Neural crest cell (in vitro differentiated cells): ENCODE measurements at regions not wholly inside any gene's neighbourhood (a gene's known extent, or its start where the extent isn't known, plus 50 kb on each side); places are given as distances from the start of the nearest gene placed in this dataset.

Experiments
- DNase-seq: peaks from one replicate; pipeline ENCODE4 v3.0.0; 2021; ENCODE audit warnings: low read depth, mixed read lengths, low spot score
- H3K27ac Mint-ChIP-seq: one replicate; pipeline ENCODE4 v1.8.0; 2021; ENCODE audit warnings: mild to moderate bottlenecking, mixed read lengths; ENCODE audit not compliant: unreplicated experiment
- H3K27me3 Mint-ChIP-seq: 2 replicates; pipeline ENCODE4 v1.8.0; 2021; ENCODE audit warnings: low read depth, mild to moderate bottlenecking, mixed read lengths
- H3K36me3 Mint-ChIP-seq: 2 replicates; pipeline ENCODE4 v1.8.0; 2021; ENCODE audit warnings: low read depth, mild to moderate bottlenecking, mixed read lengths
- H3K4me1 Mint-ChIP-seq: 2 replicates; pipeline ENCODE4 v1.8.0; 2021; ENCODE audit warnings: mixed read lengths
- H3K4me3 Mint-ChIP-seq: one replicate; pipeline ENCODE4 v1.8.0; 2021; ENCODE audit warnings: mild to moderate bottlenecking, mixed read lengths
- H3K9me3 Mint-ChIP-seq: 2 replicates; pipeline ENCODE4 v1.8.0; 2021; ENCODE audit warnings: mixed read lengths
- TF ChIP-seq, protein P1 (sequence below): fragments of 200-600 bp; sonication (generic); conservative IDR thresholded peaks from 2 replicates; pipeline ENCODE4 v1.5.0; 2021; ENCODE audit warnings: antibody characterized with exemption, mild to moderate bottlenecking

DNA sequence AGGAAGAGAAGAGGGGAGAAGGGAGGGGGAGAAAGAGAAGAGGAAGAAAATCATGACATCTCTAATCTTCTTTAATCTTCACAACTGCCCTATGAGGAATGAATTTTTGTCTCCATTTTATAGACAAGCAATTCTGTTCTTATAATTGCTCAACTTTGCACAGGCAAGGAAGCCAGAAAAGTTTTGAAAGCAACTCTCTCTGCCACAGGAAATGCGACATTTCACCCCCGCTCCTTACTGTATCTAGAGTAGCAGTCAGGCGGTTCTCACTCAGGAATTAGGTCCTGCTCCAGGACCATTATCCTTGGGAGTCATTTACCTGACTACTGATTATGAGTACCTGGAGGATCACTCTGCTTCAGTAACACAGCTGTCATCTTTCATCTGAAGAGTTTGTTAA lies 69.2 kb upstream of the FAM9A start:
- Mint-ChIP-seq H3K27ac (no peak overlapping the region), H3K36me3 (no peaks in the 10 kb centered on the region), H3K27me3 (no peaks in the 10 kb centered on the region), H3K9me3 (peaks cover 8% of the 10 kb centered on the region), H3K4me3 (no peak overlapping the region), H3K4me1 (peaks cover 15% of the 10 kb centered on the region)
- TF ChIP-seq, protein P1, sequence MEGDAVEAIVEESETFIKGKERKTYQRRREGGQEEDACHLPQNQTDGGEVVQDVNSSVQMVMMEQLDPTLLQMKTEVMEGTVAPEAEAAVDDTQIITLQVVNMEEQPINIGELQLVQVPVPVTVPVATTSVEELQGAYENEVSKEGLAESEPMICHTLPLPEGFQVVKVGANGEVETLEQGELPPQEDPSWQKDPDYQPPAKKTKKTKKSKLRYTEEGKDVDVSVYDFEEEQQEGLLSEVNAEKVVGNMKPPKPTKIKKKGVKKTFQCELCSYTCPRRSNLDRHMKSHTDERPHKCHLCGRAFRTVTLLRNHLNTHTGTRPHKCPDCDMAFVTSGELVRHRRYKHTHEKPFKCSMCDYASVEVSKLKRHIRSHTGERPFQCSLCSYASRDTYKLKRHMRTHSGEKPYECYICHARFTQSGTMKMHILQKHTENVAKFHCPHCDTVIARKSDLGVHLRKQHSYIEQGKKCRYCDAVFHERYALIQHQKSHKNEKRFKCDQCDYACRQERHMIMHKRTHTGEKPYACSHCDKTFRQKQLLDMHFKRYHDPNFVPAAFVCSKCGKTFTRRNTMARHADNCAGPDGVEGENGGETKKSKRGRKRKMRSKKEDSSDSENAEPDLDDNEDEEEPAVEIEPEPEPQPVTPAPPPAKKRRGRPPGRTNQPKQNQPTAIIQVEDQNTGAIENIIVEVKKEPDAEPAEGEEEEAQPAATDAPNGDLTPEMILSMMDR: no peak
- DNase-seq: no peak

DNA sequence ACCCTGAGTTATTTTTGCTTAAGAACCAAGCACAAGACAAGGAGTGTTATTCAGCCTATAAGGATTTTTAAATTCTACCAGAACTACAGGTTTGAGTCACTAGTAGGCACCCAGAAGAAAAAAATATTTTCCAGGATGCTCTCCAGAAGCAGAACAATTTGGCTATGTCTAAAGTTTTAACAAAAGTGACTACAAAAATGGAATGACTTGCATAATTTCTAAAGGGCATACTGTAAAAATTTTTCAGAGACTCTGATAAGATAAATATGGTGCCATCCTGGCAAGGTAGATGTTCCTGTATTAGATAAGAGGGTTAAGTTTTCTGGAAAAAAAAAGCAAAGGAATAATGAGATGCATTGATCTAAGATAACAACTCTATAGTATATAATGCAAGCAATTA lies 68.6 kb upstream of the FAM9A start:
- H3K4me1 Mint-ChIP-seq: peaks cover 15% of the 10 kb centered on the region
- no peaks in the 10 kb centered on the region for H3K27me3 Mint-ChIP-seq
- TF ChIP-seq, protein P1: no peak
- H3K9me3 Mint-ChIP-seq: peaks cover 5% of the 10 kb centered on the region
- no peak for DNase-seq
- H3K4me3 Mint-ChIP-seq: no peak overlapping the region
- H3K27ac Mint-ChIP-seq: no peak overlapping the region
- no peaks in the 10 kb centered on the region for H3K36me3 Mint-ChIP-seq

DNA sequence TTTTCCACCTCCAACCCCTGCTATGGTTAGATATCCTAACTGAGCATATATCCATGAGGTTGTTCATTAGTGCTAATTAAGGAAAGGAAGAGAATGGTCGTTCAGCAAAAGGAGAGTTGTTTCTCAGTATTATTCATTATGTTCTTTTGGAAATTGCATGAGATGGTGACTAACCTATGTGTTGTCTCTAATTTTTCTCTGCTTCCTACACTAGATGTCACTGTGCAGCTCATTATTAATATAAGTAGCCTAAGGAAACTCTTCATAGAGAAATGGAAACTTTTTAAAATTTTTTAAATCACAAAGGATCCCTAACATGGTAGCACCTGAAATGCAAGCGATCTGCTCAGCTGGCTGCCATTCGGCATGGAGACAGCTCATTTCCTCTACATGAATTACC lies 67.7 kb upstream of the FAM9A start:
- Mint-ChIP-seq H3K27ac (no peak overlapping the region), H3K4me1 (peaks cover 15% of the 10 kb centered on the region), H3K27me3 (no peaks in the 10 kb centered on the region), H3K4me3 (no peak overlapping the region), H3K9me3 (peaks cover 5% of the 10 kb centered on the region), H3K36me3 (no peaks in the 10 kb centered on the region)
- DNase-seq: no peak
- TF ChIP-seq, protein P1: no peak

DNA sequence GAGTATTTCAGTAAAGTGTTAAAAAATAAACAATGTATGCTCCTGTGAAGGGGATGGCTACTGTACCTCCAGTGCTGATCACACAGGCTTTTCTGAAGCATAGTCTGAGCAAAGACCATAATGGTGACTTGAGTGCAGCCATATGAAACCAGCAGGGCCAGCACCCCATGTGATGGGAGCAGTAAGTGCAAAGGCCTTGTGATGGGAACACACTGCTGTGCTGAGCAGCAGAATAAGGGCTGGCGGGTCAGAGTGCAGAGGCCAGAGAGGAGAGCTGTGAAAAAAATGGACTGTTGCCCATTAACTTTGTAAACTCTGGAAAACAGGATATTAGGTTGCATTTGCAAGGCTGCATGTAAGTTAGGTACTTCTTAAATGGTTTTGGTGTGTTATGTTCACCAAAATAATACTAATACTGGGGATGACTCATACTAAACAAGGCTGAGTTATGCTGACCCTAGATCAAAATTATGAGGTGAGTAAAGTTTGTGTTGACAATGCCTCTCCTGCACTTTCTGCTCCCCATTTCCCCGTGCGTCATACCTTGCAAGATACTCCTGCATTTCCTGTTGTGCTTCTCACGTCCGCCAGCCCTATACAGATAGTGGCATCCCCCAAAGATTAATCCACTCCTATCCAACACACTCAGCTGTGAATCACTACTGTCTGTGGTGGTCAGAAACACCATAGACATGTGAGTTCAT lies 67.0 kb upstream of the FAM9A start:
- H3K9me3 Mint-ChIP-seq: peaks cover 5% of the 10 kb centered on the region
- peaks cover 15% of the 10 kb centered on the region for H3K4me1 Mint-ChIP-seq
- no peaks in the 10 kb centered on the region for H3K27me3 Mint-ChIP-seq
- H3K4me3 Mint-ChIP-seq: no peak overlapping the region
- TF ChIP-seq, protein P1: no peak
- DNase-seq: no peak
- no peak overlapping the region for H3K27ac Mint-ChIP-seq
- no peaks in the 10 kb centered on the region for H3K36me3 Mint-ChIP-seq

DNA sequence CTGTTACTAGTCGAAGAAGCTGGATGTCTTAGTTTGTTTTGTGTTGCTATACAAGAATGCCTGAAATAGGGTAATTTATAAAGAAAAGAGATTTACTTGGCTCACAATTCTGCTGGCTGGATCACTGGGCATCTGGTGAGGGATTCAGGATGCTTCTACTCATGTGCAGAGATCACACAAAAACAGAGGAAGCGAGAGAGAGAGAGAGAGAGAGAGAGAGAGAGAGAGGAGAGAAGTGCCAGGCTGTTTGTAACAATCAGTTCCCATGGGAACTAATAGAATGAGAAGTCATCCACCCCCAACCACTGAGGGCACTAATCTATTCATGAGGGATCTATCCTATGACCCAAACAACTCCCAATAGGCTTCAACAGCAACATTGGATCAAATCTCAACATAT lies 66.2 kb upstream of the FAM9A start:
- DNase-seq: no peak
- Mint-ChIP-seq H3K27ac (no peak overlapping the region), H3K27me3 (no peaks in the 10 kb centered on the region), H3K4me1 (peaks cover 15% of the 10 kb centered on the region), H3K36me3 (no peaks in the 10 kb centered on the region), H3K4me3 (no peak overlapping the region), H3K9me3 (peaks cover 5% of the 10 kb centered on the region)
- TF ChIP-seq, protein P1: no peak
